ENCODE measurements at regions not wholly inside any gene's neighbourhood (a gene's known extent, or its start where the extent isn't known, plus 50 kb on each side); places are given as distances from the start of the nearest gene placed in this dataset.

- Histone ChIP-seq H3K4me2 (replicated peaks; ENCODE audit: low read depth, low read length, poor library complexity, severe bottlenecking) (no peak overlapping the region), H3K9ac (ENCODE audit: low read length) (no peak overlapping the region), H3K4me1 (ENCODE audit: control insufficient read depth in 2 of 2, insufficient read depth in 2 of 2, low read length in 2 of 2) (no peaks in the 10 kb centered on the region), H3K4me3 (ENCODE audit: control extremely low read depth in 1 of 5, extremely low read depth in 1 of 5, insufficient read depth in 1 of 5, low read depth in 2 of 5, low read length in 4 of 5) (no peak overlapping the region), H4K20me1 (ENCODE audit: control insufficient read depth, insufficient read depth, low read length, poor library complexity, severe bottlenecking) (no peaks in the 10 kb centered on the region), H3K79me2 (ENCODE audit: control insufficient read depth, insufficient read depth, low read length) (no peaks in the 10 kb centered on the region), H2AFZ (ENCODE audit: insufficient read depth, low read depth, low read length, poor library complexity, severe bottlenecking) (no peak overlapping the region), H3K27ac (ENCODE audit: low read length in 2 of 2) (no peak overlapping the region), H3K27me3 (replicated peaks in 1 of 4; ENCODE audit: control extremely low read depth in 1 of 4, control insufficient read depth in 3 of 4, insufficient read depth in 4 of 4, low read length in 3 of 4) (no peaks in the 10 kb centered on the region), H3K36me3 (replicated peaks in 1 of 2; ENCODE audit: control extremely low read depth in 1 of 2, control insufficient read depth in 1 of 2, extremely low read depth in 1 of 2, insufficient read depth in 2 of 2, low read length in 1 of 2) (no peaks in the 10 kb centered on the region), H3K9me3 (ENCODE audit: control extremely low read depth in 1 of 3, control insufficient read depth in 2 of 3, insufficient read depth in 1 of 3, low read length in 2 of 3) (peaks cover 0 to 2% (median 0%) of the 10 kb centered on the region in 3 donors)
- H3K4me1 Mint-ChIP-seq = no peaks in the 10 kb centered on the region
- no peaks in the 10 kb centered on the region for H3K9me3 Mint-ChIP-seq (ENCODE audit: insufficient read depth)
- ChIA-PET POLR2A (no interaction called here), CTCF (no interaction called here)
- no peak overlapping the region for H3K27ac Mint-ChIP-seq
- TF ChIP-seq, protein P1, sequence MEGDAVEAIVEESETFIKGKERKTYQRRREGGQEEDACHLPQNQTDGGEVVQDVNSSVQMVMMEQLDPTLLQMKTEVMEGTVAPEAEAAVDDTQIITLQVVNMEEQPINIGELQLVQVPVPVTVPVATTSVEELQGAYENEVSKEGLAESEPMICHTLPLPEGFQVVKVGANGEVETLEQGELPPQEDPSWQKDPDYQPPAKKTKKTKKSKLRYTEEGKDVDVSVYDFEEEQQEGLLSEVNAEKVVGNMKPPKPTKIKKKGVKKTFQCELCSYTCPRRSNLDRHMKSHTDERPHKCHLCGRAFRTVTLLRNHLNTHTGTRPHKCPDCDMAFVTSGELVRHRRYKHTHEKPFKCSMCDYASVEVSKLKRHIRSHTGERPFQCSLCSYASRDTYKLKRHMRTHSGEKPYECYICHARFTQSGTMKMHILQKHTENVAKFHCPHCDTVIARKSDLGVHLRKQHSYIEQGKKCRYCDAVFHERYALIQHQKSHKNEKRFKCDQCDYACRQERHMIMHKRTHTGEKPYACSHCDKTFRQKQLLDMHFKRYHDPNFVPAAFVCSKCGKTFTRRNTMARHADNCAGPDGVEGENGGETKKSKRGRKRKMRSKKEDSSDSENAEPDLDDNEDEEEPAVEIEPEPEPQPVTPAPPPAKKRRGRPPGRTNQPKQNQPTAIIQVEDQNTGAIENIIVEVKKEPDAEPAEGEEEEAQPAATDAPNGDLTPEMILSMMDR (IDR thresholded peaks at IDR 0.05) = no peak
- TF ChIP-seq EZH2 (IDR thresholded peaks at IDR 0.05; ENCODE audit: borderline replicate concordance, insufficient read depth, low read depth, low read length, poor library complexity, severe bottlenecking) = no peak
- H3K4me3 Mint-ChIP-seq = no peak overlapping the region
- DNase-seq (no peak), ATAC-seq (ENCODE audit: low read depth) (no peak)
- intact Hi-C loops (cut with micrococcal nuclease) = no loop called here
- WGBS (ENCODE audit: insufficient coverage) = no CpG with 5 or more reads among the region's 4 CpGs
- peaks cover 3% of the 10 kb centered on the region for H3K27me3 Mint-ChIP-seq
Observed at GRCh38 chr6:133062077-133062476, 179.1 kb upstream of the EYA4 start.

DNA sequence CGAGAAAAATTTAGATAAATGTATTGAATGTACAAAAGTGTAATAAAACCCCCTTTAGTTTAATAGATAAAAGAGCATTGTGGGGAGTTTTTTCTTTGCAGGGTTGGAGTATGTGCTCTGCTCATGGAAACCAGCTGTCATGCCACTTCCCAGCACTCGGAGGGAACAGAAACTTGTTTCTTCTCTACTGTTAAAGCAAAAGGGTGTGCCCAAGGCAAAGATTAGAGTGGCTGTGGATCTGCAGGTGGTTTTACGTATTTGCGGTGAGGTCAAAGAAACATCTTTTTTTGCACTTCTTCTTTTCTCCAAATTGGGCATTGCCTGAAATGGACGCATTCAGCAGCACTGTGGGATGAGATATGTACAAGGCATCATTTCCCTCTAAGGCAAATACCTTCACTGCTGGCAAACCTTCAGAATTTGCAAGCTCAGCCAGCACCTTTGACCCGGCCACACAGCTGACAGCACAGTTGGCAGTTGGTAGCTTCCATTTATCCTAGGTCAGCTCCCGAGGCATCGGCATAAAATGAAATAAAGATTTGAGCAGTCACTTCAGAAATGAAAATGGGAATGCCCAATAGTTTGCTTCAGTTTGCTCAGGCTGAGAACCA lies 178.4 kb upstream of the EYA4 start:
- H3K4me3 Mint-ChIP-seq = no peak overlapping the region
- Histone ChIP-seq H3K79me2 (ENCODE audit: control insufficient read depth, insufficient read depth, low read length) (no peaks in the 10 kb centered on the region), H3K4me3 (ENCODE audit: control extremely low read depth in 1 of 5, extremely low read depth in 1 of 5, insufficient read depth in 1 of 5, low read depth in 2 of 5, low read length in 4 of 5) (no peak overlapping the region), H3K27ac (ENCODE audit: low read length in 2 of 2) (no peak overlapping the region), H3K4me1 (ENCODE audit: control insufficient read depth in 2 of 2, insufficient read depth in 2 of 2, low read length in 2 of 2) (no peaks in the 10 kb centered on the region), H2AFZ (ENCODE audit: insufficient read depth, low read depth, low read length, poor library complexity, severe bottlenecking) (no peak overlapping the region), H3K9me3 (ENCODE audit: control extremely low read depth in 1 of 3, control insufficient read depth in 2 of 3, insufficient read depth in 1 of 3, low read length in 2 of 3) (peaks cover 0 to 2% (median 0%) of the 10 kb centered on the region in 3 donors), H3K27me3 (replicated peaks in 1 of 4; ENCODE audit: control extremely low read depth in 1 of 4, control insufficient read depth in 3 of 4, insufficient read depth in 4 of 4, low read length in 3 of 4) (no peaks in the 10 kb centered on the region), H3K4me2 (replicated peaks; ENCODE audit: low read depth, low read length, poor library complexity, severe bottlenecking) (no peak overlapping the region), H4K20me1 (ENCODE audit: control insufficient read depth, insufficient read depth, low read length, poor library complexity, severe bottlenecking) (no peaks in the 10 kb centered on the region), H3K36me3 (replicated peaks in 1 of 2; ENCODE audit: control extremely low read depth in 1 of 2, control insufficient read depth in 1 of 2, extremely low read depth in 1 of 2, insufficient read depth in 2 of 2, low read length in 1 of 2) (no peaks in the 10 kb centered on the region), H3K9ac (ENCODE audit: low read length) (no peak overlapping the region)
- intact Hi-C loops (cut with micrococcal nuclease) = no loop called here
- WGBS (ENCODE audit: insufficient coverage) = 100% methylated on average over 3 of the region's 8 CpGs
- ChIA-PET CTCF (no interaction called here), POLR2A (no interaction called here)
- DNase-seq (no peak), ATAC-seq (ENCODE audit: low read depth) (no peak)
- no peak for TF ChIP-seq EZH2 (IDR thresholded peaks at IDR 0.05; ENCODE audit: borderline replicate concordance, insufficient read depth, low read depth, low read length, poor library complexity, severe bottlenecking)
- H3K9me3 Mint-ChIP-seq (ENCODE audit: insufficient read depth) = no peaks in the 10 kb centered on the region
- H3K27ac Mint-ChIP-seq = no peak overlapping the region
- H3K4me1 Mint-ChIP-seq = no peaks in the 10 kb centered on the region
- H3K27me3 Mint-ChIP-seq = peaks cover 3% of the 10 kb centered on the region
